ENCODE measurements at regions not wholly inside any gene's neighbourhood (a gene's known extent, or its start where the extent isn't known, plus 50 kb on each side); places are given as distances from the start of the nearest gene placed in this dataset.

GRCh38 chr16:54400261-54400660, 113.7 kb upstream of the IRX3 start:
- no peak for DNase-seq (ENCODE audit: low read depth, low spot score)
- intact Hi-C loops (cut with micrococcal nuclease; ENCODE audit: unreplicated experiment) = no loop called here
- ATAC-seq = no peak
- ChIA-PET CTCF (no interaction called here), POLR2A (no interaction called here)
- no peaks in the 10 kb centered on the region for H3K4me1 ChIP-seq (ENCODE audit: control insufficient read depth, insufficient read depth, low read length)
- H3K36me3 ChIP-seq (ENCODE audit: control insufficient read depth, insufficient read depth, low read length) = no peaks in the 10 kb centered on the region
- no peaks in the 10 kb centered on the region for H3K9me3 ChIP-seq (ENCODE audit: control insufficient read depth, insufficient read depth, low read depth, low read length)
- no peak overlapping the region for H3K27ac ChIP-seq (ENCODE audit: low read length)
- H3K4me3 ChIP-seq (ENCODE audit: low read depth in 2 of 2, low read length in 2 of 2) = no peak overlapping the region
- no TSS peak for BruUV-seq (replicated peaks)
- in situ Hi-C loops (cut with HindIII; ENCODE audit: low pct_unique_long_range_greater_than_20kb, low sequenced_read_pairs) = no loop called here
- no peaks in the 10 kb centered on the region for H3K27me3 ChIP-seq (ENCODE audit: control insufficient read depth, insufficient read depth, low read length)
- TF ChIP-seq CTCF (IDR thresholded peaks at IDR 0.05) = no peak
- TF ChIP-seq TCF7L2 (IDR thresholded peaks at IDR 0.05; ENCODE audit: low read depth, low read length) = no peak
- no peak for TF ChIP-seq POLR2AphosphoS5 (IDR thresholded peaks at IDR 0.05; ENCODE audit: low read depth, low read length)
- no peak for TF ChIP-seq SIN3A (IDR thresholded peaks at IDR 0.05; ENCODE audit: borderline replicate concordance, insufficient read depth, low read depth, low read length)

- ChIA-PET POLR2A (no interaction called here), CTCF (interaction anchor here (0.7 kb wide), 1 partner anchor 295 kb away, joined by 3 read pairs; no protein-coding TSS in a partner anchor)
- Histone ChIP-seq H3K4me3 (ENCODE audit: low read depth in 2 of 2, low read length in 2 of 2) (no peak overlapping the region), H3K27ac (ENCODE audit: low read length) (no peak overlapping the region), H3K9me3 (ENCODE audit: control insufficient read depth, insufficient read depth, low read depth, low read length) (no peaks in the 10 kb centered on the region), H3K36me3 (ENCODE audit: control insufficient read depth, insufficient read depth, low read length) (no peaks in the 10 kb centered on the region), H3K4me1 (ENCODE audit: control insufficient read depth, insufficient read depth, low read length) (no peaks in the 10 kb centered on the region), H3K27me3 (ENCODE audit: control insufficient read depth, insufficient read depth, low read length) (no peaks in the 10 kb centered on the region)
- intact Hi-C loops (cut with micrococcal nuclease; ENCODE audit: unreplicated experiment) = no loop called here
- DNase-seq (ENCODE audit: low read depth, low spot score) = no peak
- BruUV-seq (replicated peaks) = no TSS peak
- TF ChIP-seq POLR2AphosphoS5 (IDR thresholded peaks at IDR 0.05; ENCODE audit: low read depth, low read length) (no peak), TCF7L2 (IDR thresholded peaks at IDR 0.05; ENCODE audit: low read depth, low read length) (no peak), CTCF (IDR thresholded peaks at IDR 0.05) (no peak), REST (IDR thresholded peaks at IDR 0.05; ENCODE audit: insufficient read depth in 1 of 2, low read depth in 2 of 2, low read length in 1 of 2) (no peak), SIN3A (IDR thresholded peaks at IDR 0.05; ENCODE audit: borderline replicate concordance, insufficient read depth, low read depth, low read length) (no peak)
- ATAC-seq = no peak
- in situ Hi-C loops (cut with HindIII; ENCODE audit: low pct_unique_long_range_greater_than_20kb, low sequenced_read_pairs) = no loop called here
Observed at GRCh38 chr16:54398986-54399385, 112.4 kb upstream of the IRX3 start.
